ENCODE measurements at regions not wholly inside any gene's neighbourhood (a gene's known extent, or its start where the extent isn't known, plus 50 kb on each side); places are given as distances from the start of the nearest gene placed in this dataset.

DNA sequence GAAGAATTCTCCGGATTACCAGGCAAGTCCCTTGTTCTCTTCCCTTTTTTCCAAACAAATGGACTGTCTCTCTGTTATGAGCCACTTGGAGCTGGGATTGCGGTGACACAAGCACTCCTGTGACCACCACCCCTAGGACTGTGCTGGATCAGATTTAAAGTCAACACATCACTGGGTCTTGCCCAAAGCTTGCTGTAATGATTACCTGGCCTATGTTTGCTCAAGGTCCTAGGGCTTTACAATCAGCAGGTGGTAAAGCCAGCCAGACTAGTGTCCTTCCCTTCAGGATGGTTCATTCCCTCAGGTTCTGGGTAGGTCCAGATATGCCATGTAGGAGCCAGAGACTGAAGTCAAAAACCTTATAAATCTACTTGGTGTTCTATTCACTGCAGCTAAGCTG is 144.7 kb downstream of the COX18 start:
- Histone ChIP-seq H4K5ac (ENCODE audit: insufficient read length, low read depth, low read length) (no peak overlapping the region), H2AFZ (ENCODE audit: low read length) (no peak overlapping the region), H3K4me1 (ENCODE audit: insufficient read depth, low read length) (no peaks in the 10 kb centered on the region), H3K27me3 (ENCODE audit: insufficient read depth, low read length) (no peaks in the 10 kb centered on the region), H3K14ac (ENCODE audit: insufficient read depth, low read length) (no peak overlapping the region), H4K91ac (ENCODE audit: insufficient read length, low read depth, low read length) (no peak overlapping the region), H3K9me3 (ENCODE audit: control insufficient read depth, low read depth, low read length) (no peaks in the 10 kb centered on the region), H2BK12ac (ENCODE audit: insufficient read length, low read depth, low read length) (no peak overlapping the region), H3K4me2 (ENCODE audit: insufficient read depth, insufficient read length, low read length) (no peak overlapping the region), H2BK20ac (ENCODE audit: low read depth, low read length, poor library complexity, severe bottlenecking) (no peak overlapping the region), H3K4ac (ENCODE audit: low read depth, low read length) (no peak overlapping the region), H4K8ac (replicated peaks; ENCODE audit: insufficient read length, low read depth, low read length) (no peak overlapping the region), H2AK5ac (ENCODE audit: insufficient read length, low read length) (no peak overlapping the region), H2BK5ac (ENCODE audit: insufficient read length, low read length) (no peak overlapping the region), H3K79me2 (ENCODE audit: insufficient read depth, low read length) (no peaks in the 10 kb centered on the region), H3K23ac (ENCODE audit: insufficient read length, low read depth, low read length) (no peak overlapping the region), H2BK15ac (ENCODE audit: low read depth, low read length) (no peak overlapping the region), H3K23me2 (ENCODE audit: insufficient read length, low read depth, low read length, poor library complexity, severe bottlenecking) (no peaks in the 10 kb centered on the region), H3K9ac (ENCODE audit: extremely low read depth, insufficient read length, low read length) (no peak overlapping the region), H3K27ac (ENCODE audit: insufficient read length, low read depth, low read length) (no peak overlapping the region), H3K56ac (ENCODE audit: insufficient read length, low read depth, low read length) (no peak overlapping the region), H3T11ph (ENCODE audit: low read length) (no peak overlapping the region), H3K18ac (ENCODE audit: insufficient read length, low read depth, low read length) (no peak overlapping the region), H3K79me1 (ENCODE audit: insufficient read depth, low read depth, low read length, poor library complexity, severe bottlenecking) (no peaks in the 10 kb centered on the region), H2BK120ac (ENCODE audit: low read depth, low read length, poor library complexity, severe bottlenecking) (no peak overlapping the region), H4K20me1 (ENCODE audit: control insufficient read depth, insufficient read depth, insufficient read length) (no peaks in the 10 kb centered on the region)
- no peak for TF ChIP-seq CTCF (conservative IDR thresholded peaks at IDR 0.05)
- no peaks in the 10 kb centered on the region; a peak in 1 of 7 replicates for H3K36me3 Mint-ChIP-seq (ENCODE audit: insufficient read depth in 1 of 3, low read depth in 3 of 3)
- H3K4me1 Mint-ChIP-seq = no peaks in the 10 kb centered on the region
- no peak for DNase-seq
- peaks cover 0 to 4% of the 10 kb centered on the region in 2 experiments; a peak in 4 of 5 replicates for H3K9me3 Mint-ChIP-seq
- no peak overlapping the region; a peak in 1 of 7 replicates for H3K27ac Mint-ChIP-seq
- no peak overlapping the region for H3K4me3 Mint-ChIP-seq
- no peaks in the 10 kb centered on the region for H3K27me3 Mint-ChIP-seq (ENCODE audit: low read depth)
- WGBS (ENCODE audit: extremely low coverage, insufficient read length, low lambda C conversion rate) = no CpG with 5 or more reads among the region's 2 CpGs

Data from H9 (cell line).